Spleen (tissue), 11 donors: ENCODE measurements at regions not wholly inside any gene's neighbourhood (a gene's known extent, or its start where the extent isn't known, plus 50 kb on each side); places are given as distances from the start of the nearest gene placed in this dataset.
A peak's percentile ranks its signal among the peaks of the same experiment; 100 is the strongest.
"Not testable (repeated sequence)": the region's sequence is repeated elsewhere in the genome, so short reads cannot be mapped to it uniquely, and the experiment has no call there.

ENCODE experiments used
- DNase-seq: peaks from one replicate; pipeline ENCODE4 v3.0.0-alpha.2; 2020
- H3K27ac ChIP-seq, 8 donors: fragments of 200-600 bp; sonication (generic) in 7 of 8; 1 replicate in 4 of 8; 2 replicates in 4 of 8; pipeline versions ENCODE4 v1.5.0 to v1.8.0; 2016 to 2021; ENCODE audit warnings: inconsistent platforms in 4 of 8, mild to moderate bottlenecking in 4 of 8, moderate library complexity in 1 of 8
- H3K27me3 ChIP-seq, 7 donors: fragments of 200-600 bp; sonication (generic) in 6 of 7; replicated peaks in 1 of 7; 1 replicate in 4 of 7; 2 replicates in 3 of 7; pipeline versions ENCODE4 v1.5.0 to v1.8.0; 2016 to 2021; ENCODE audit warnings: inconsistent platforms in 3 of 7, mild to moderate bottlenecking in 1 of 7
- H3K36me3 ChIP-seq, 6 donors: fragments of 200-600 bp; sonication (generic) in 5 of 6; 1 replicate in 4 of 6; 2 replicates in 2 of 6; pipeline versions ENCODE4 v1.5.0 to v1.8.0; 2016 to 2021; ENCODE audit warnings: inconsistent platforms in 2 of 6
- H3K4me1 ChIP-seq, 6 donors: fragments of 200-600 bp; sonication (generic) in 5 of 6; 1 replicate in 3 of 6; 2 replicates in 3 of 6; pipeline versions ENCODE4 v1.5.0 to v1.8.0; 2016 to 2021; ENCODE audit warnings: inconsistent platforms in 3 of 6
- H3K4me3 ChIP-seq, 8 donors: fragments of 200-600 bp; sonication (generic) in 7 of 8; 1 replicate in 4 of 8; 2 replicates in 4 of 8; pipeline versions ENCODE4 v1.5.0 to v1.8.0; 2016 to 2021; ENCODE audit warnings: inconsistent platforms in 4 of 8, mild to moderate bottlenecking in 4 of 8, moderate library complexity in 2 of 8
- H3K9me3 ChIP-seq, 8 donors: fragments of 200-600 bp; sonication (generic) in 7 of 8; 1 replicate in 4 of 8; 2 replicates in 4 of 8; pipeline versions ENCODE4 v1.5.0 to v1.8.0; 2016 to 2021; ENCODE audit warnings: inconsistent platforms in 4 of 8
- WGBS, 5 donors: extraction: QIAGEN DNeasy Blood & Tissue Kit in 3 of 5; methylation state at CpG; one replicate each; pipeline versions ENCODE4 v1.1.5 to v1.1.7; 2013 to 2018; 5-methylcytosine and 5-hydroxymethylcytosine counted together
- intact Hi-C: fragments of 100-400 bp; cut with DNase I; formaldehyde crosslinking; loops from one replicate; pipeline ENCODE4 v1.15.0; 2023; ENCODE audit warnings: low total_unique reads
- donor health status: healthy with polysubstance abuse.
- donor health status: DM: no; HTN: no; CAD: no; lungs with moderate emphysema.
- donor health status: DM: no; HTN: no; CAD: no.
- donor health status: Bipolar disorder and iron deficiency.
- donor health status: healthy.
- donor health status: DM: no; HTN: no; CAD: no.
- donor health status: DM: yes; HTN: yes; CAD: no.

GRCh38 chr5:70510161-70510560 is 95.0 kb downstream of the GTF2H2C_2 start:
- H3K27me3 ChIP-seq, intact Hi-C loops, H3K4me1 ChIP-seq, H3K9me3 ChIP-seq, H3K4me3 ChIP-seq, H3K27ac ChIP-seq, H3K36me3 ChIP-seq: not testable (repeated sequence)
- 95% methylated on average over 5 of the region's 13 CpGs; no CpG with 5 or more reads in 4 of the 5 donors for WGBS, 5 donors
- peak; percentile 35 for DNase-seq

- peak; percentile 70 for DNase-seq
- intact Hi-C loops, H3K4me1 ChIP-seq, H3K27me3 ChIP-seq, H3K4me3 ChIP-seq, H3K27ac ChIP-seq, H3K9me3 ChIP-seq, H3K36me3 ChIP-seq: not testable (repeated sequence)
- 85 to 96% (median 87%) methylated on average over 5 to 10 of the region's 16 CpGs; no CpG with 5 or more reads in 2 of the 5 donors for WGBS, 5 donors
These were observed 95.6 kb downstream of the GTF2H2C_2 start for GRCh38 chr5:70510811-70511210.
